ENCODE measurements at regions not wholly inside any gene's neighbourhood (a gene's known extent, or its start where the extent isn't known, plus 50 kb on each side); places are given as distances from the start of the nearest gene placed in this dataset.

- FAIRE-seq: no peak
- DNase-seq (ENCODE audit: insufficient read length, low spot score): no peak
- TF ChIP-seq POLR2A (IDR thresholded peaks at IDR 0.05; ENCODE audit: low read depth, low read length): no peak
Measured at GRCh38 chr4:120329386-120329785, 262.7 kb upstream of the MAD2L1 start.

GRCh38 chr4:120327276-120327675 is 260.6 kb upstream of the MAD2L1 start:
- FAIRE-seq: no peak
- TF ChIP-seq POLR2A (IDR thresholded peaks at IDR 0.05; ENCODE audit: low read depth, low read length): no peak
- no peak for DNase-seq (ENCODE audit: insufficient read length, low spot score)

GRCh38 chr4:120319046-120319767 is 252.6 kb upstream of the MAD2L1 start:
- no peak for TF ChIP-seq POLR2A (IDR thresholded peaks at IDR 0.05; ENCODE audit: low read depth, low read length)
- no peak for FAIRE-seq
- no peak for DNase-seq (ENCODE audit: insufficient read length, low spot score)

GRCh38 chr4:120318196-120318846 is 251.7 kb upstream of the MAD2L1 start:
- FAIRE-seq (no peak), DNase-seq (ENCODE audit: insufficient read length, low spot score) (no peak)

GRCh38 chr4:120317713-120318112 is 251.1 kb upstream of the MAD2L1 start:
- FAIRE-seq (no peak), DNase-seq (ENCODE audit: insufficient read length, low spot score) (no peak)

More at GRCh38 chr4:120318196-120318846, 251.7 kb upstream of the MAD2L1 start:
- TF ChIP-seq POLR2A (IDR thresholded peaks at IDR 0.05; ENCODE audit: low read depth, low read length): no peak

GRCh38 chr4:120316416-120316815 is 249.8 kb upstream of the MAD2L1 start:
- no peak for FAIRE-seq
- no peak for DNase-seq (ENCODE audit: insufficient read length, low spot score)
- no peak for TF ChIP-seq POLR2A (IDR thresholded peaks at IDR 0.05; ENCODE audit: low read depth, low read length)

More at GRCh38 chr4:120317713-120318112, 251.1 kb upstream of the MAD2L1 start:
- no peak for TF ChIP-seq POLR2A (IDR thresholded peaks at IDR 0.05; ENCODE audit: low read depth, low read length)

GRCh38 chr4:120314969-120315368 is 248.3 kb upstream of the MAD2L1 start:
- FAIRE-seq (no peak), DNase-seq (ENCODE audit: insufficient read length, low spot score) (no peak)
- no peak for TF ChIP-seq POLR2A (IDR thresholded peaks at IDR 0.05; ENCODE audit: low read depth, low read length)

- DNase-seq (ENCODE audit: insufficient read length, low spot score): no peak
- no peak for TF ChIP-seq POLR2A (IDR thresholded peaks at IDR 0.05; ENCODE audit: low read depth, low read length)
- no peak for FAIRE-seq
Measured at GRCh38 chr4:120304801-120305200, 238.2 kb upstream of the MAD2L1 start.

- FAIRE-seq (no peak), DNase-seq (ENCODE audit: insufficient read length, low spot score) (no peak)
- no peak for TF ChIP-seq POLR2A (IDR thresholded peaks at IDR 0.05; ENCODE audit: low read depth, low read length)
Measured at GRCh38 chr4:120299631-120300030, 233.0 kb upstream of the MAD2L1 start.

- FAIRE-seq (no peak), DNase-seq (ENCODE audit: insufficient read length, low spot score) (no peak)
- TF ChIP-seq POLR2A (IDR thresholded peaks at IDR 0.05; ENCODE audit: low read depth, low read length): no peak
Measured at GRCh38 chr4:120293341-120293740, 226.7 kb upstream of the MAD2L1 start.

- DNase-seq (ENCODE audit: insufficient read length, low spot score) (no peak), FAIRE-seq (no peak)
- no peak for TF ChIP-seq POLR2A (IDR thresholded peaks at IDR 0.05; ENCODE audit: low read depth, low read length)
Measured at GRCh38 chr4:120291541-120291940, 224.9 kb upstream of the MAD2L1 start.

GRCh38 chr4:120290553-120290952 is 223.9 kb upstream of the MAD2L1 start:
- no peak for FAIRE-seq

GRCh38 chr4:120286813-120287212 is 220.2 kb upstream of the MAD2L1 start:
- FAIRE-seq (no peak), DNase-seq (ENCODE audit: insufficient read length, low spot score) (no peak)
- TF ChIP-seq POLR2A (IDR thresholded peaks at IDR 0.05; ENCODE audit: low read depth, low read length): no peak

More at GRCh38 chr4:120290553-120290952, 223.9 kb upstream of the MAD2L1 start:
- no peak for DNase-seq (ENCODE audit: insufficient read length, low spot score)
- no peak for TF ChIP-seq POLR2A (IDR thresholded peaks at IDR 0.05; ENCODE audit: low read depth, low read length)

- DNase-seq (ENCODE audit: insufficient read length, low spot score) (no peak), FAIRE-seq (no peak)
- no peak for TF ChIP-seq POLR2A (IDR thresholded peaks at IDR 0.05; ENCODE audit: low read depth, low read length)
Measured at GRCh38 chr4:120281581-120281980, 214.9 kb upstream of the MAD2L1 start.

- DNase-seq (ENCODE audit: insufficient read length, low spot score) (no peak), FAIRE-seq (no peak)
- no peak for TF ChIP-seq POLR2A (IDR thresholded peaks at IDR 0.05; ENCODE audit: low read depth, low read length)
Measured at GRCh38 chr4:120277391-120277790, 210.7 kb upstream of the MAD2L1 start.
